ENCODE measurements at regions not wholly inside any gene's neighbourhood (a gene's known extent, or its start where the extent isn't known, plus 50 kb on each side); places are given as distances from the start of the nearest gene placed in this dataset.
A peak's percentile ranks its signal among the peaks of the same experiment; 100 is the strongest.
"Not testable (repeated sequence)": the region's sequence is repeated elsewhere in the genome, so short reads cannot be mapped to it uniquely, and the experiment has no call there.

DNA sequence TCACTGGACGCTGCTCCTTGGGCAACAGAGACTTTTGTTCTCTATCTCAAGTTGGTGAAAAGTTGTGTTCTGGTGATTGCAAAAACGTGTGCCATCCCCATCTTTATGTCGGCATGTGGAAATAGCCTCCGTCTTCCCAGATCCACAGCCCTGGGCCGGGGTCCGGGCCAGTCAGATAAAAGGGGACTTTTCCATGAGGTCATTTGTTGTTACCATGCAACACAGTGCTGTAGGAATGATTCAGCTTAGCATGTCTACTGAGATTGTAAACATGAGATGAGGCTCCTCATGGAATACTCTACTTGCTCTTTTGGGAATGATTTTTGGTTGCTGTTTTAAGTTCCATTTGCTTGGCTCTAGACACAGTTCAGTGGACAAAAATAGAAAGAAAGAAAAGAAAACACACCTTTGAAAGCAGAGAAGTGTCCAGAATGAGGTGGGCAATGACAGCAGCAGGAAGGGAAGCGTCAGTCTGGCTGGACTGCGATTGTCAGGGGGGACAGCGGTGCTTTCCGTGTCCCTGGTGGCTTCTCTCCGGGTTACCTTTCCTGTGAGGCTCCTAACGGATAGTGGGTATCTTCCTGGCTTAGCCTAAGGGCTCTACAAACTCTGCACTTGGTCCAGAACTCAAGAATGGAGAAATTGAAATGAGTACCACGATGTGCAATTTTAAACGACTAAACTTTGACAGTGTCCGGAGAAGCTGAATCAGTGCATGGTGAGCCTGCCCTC lies 91.6 kb downstream of the TEX29 start:
- no peak for DNase-seq (ENCODE audit: low read depth in 2 of 3, low spot score in 2 of 3)

DNA sequence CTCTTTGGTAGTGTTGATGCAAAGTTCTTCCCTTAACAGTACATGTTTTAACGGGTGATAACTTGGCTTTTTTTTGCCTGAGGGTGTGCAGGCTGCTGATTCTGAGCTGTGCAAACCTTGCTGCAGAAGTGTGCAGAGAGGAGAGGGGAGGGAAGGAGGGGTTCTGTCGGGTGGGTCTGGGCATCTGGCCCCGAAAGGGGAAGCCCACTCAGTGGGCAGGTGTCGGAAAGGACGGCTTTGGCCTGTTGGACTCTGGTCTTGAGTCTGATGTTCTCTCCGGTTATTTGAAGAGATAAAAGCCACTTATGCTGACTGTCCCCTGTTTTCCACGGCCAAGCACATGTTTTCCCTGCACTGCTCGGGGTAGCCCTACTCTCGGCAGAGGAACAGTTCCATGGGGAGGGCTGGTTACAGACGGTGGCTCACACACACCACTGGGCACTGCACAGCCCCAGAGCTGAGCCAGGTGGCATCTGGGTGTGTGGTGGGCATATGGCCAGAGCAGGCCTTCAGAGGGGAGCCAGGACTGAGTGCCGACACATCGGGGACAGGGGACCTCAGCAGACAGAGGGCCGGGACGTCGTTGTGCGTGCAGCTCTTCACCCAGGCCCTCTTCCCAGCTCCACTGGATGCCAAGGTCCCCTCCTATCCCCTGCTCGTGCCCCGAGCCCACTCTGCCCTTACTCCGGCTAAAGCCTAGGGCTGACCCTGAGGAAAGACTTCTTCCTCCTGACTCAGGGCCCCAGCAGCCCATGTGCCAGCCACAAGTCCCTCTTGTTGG lies 93.2 kb downstream of the TEX29 start:
- DNase-seq (ENCODE audit: low read depth in 2 of 3, low spot score in 2 of 3), result no peak

GRCh38 chr13:111414341-111414740 lies 93.9 kb downstream of the TEX29 start:
- DNase-seq (ENCODE audit: low read depth in 2 of 3, low spot score in 2 of 3), result no peak

DNA sequence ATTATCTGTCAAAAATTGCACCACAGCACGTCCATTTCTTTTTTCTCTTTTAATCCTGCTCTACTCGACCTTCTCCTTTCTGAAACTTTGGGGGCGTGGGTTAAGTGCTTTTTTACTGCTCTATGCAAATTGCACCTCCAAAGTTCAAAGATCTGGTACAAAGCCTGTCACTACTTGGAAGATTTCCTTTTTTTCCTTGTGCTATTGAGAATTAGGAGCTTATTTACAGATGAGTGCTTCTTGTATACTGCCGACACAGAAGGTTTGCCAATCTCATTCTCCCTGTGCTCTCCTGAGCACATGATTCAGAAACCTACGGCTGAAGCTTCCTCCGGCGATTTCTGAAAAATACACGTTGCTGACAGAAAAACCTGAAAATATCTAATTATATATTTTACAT lies 94.8 kb downstream of the TEX29 start:
- DNase-seq (ENCODE audit: low read depth in 2 of 3, low spot score in 2 of 3), result no peak

GRCh38 chr13:111415765-111416164 lies 95.3 kb downstream of the TEX29 start:
- DNase-seq (ENCODE audit: low read depth in 2 of 3, low spot score in 2 of 3), result no peak

DNA sequence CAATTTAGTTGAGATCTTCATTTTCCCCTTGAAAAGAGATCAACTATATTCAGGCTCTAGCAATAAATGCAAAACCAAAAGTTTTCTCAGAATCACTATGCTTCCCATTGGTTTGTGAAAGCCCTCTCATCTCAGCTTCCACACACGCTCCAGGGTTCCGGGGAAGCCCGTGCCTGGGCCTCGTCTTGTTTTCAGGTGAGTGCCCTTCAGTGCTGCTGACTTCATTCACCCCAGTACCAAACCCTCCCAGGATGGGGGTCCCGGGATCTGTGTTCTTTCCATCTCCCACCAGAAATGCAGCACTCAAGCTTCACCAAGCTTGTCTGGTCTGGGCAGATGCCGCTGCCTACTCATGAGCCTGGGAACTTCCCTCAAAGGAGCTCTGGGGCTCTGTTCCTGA lies 97.7 kb downstream of the TEX29 start:
- no peak for DNase-seq (ENCODE audit: low read depth in 2 of 3, low spot score in 2 of 3)

- DNase-seq (ENCODE audit: low read depth in 2 of 3, low spot score in 2 of 3), result no peak
Observed at GRCh38 chr13:111420113-111420876, 99.9 kb downstream of the TEX29 start.

DNA sequence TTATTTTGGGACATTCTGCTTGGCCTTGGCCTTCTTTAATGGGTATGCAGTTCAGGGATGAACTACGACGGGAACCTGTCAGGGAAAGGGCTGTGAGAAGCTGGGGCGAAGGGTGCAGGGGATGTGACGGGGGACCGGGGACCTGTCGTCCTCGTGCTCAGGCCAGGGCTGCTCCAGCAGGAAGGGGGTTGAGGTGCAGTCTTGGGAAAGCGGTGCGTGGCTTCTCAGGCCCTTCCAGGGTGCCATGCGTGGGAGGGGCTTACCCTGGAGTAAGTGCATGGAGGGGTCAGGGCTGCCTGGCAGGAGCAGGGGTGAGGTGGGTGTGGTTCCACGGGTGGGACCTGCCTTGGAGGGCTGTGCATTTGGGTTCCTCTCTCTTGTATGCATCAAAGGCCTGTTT lies 100.8 kb downstream of the TEX29 start:
- no peak for DNase-seq (ENCODE audit: low read depth in 2 of 3, low spot score in 2 of 3)

DNA sequence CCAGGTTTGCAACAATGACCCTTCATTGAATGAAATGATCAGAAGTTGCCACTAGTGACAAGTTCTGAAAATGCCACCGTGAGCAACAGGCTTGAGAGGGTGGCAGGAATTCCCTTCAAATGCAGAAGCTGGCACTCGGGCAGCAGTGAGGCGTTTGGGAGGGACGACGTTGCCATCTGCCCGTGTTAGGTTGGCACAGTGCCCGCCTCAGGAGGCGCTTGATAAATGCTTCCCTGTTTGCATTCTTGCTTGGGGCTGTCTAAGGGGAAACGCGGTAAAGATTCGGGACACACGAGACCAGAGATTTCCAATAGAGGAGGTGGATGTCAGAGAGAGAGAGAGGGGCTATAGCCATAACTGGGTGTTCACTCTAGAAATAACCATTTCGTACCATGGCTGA lies 101.9 kb downstream of the TEX29 start:
- DNase-seq (ENCODE audit: low read depth in 2 of 3, low spot score in 2 of 3), result no peak

- no peak for DNase-seq (ENCODE audit: low read depth in 2 of 3, low spot score in 2 of 3)
Observed at GRCh38 chr13:111423168-111423785, 102.8 kb downstream of the TEX29 start.

GRCh38 chr13:111424134-111424533 lies 103.7 kb downstream of the TEX29 start:
- DNase-seq (ENCODE audit: low read depth in 2 of 3, low spot score in 2 of 3), result no peak

- DNase-seq (ENCODE audit: low read depth in 2 of 3, low spot score in 2 of 3), result no peak
Observed at GRCh38 chr13:111425326-111425725, 104.9 kb downstream of the TEX29 start.

GRCh38 chr13:111429064-111429558 lies 108.7 kb downstream of the TEX29 start:
- DNase-seq (ENCODE audit: low read depth in 2 of 3, low spot score in 2 of 3), result peak in 2 of 3 experiments; percentile 12 to 15

DNA sequence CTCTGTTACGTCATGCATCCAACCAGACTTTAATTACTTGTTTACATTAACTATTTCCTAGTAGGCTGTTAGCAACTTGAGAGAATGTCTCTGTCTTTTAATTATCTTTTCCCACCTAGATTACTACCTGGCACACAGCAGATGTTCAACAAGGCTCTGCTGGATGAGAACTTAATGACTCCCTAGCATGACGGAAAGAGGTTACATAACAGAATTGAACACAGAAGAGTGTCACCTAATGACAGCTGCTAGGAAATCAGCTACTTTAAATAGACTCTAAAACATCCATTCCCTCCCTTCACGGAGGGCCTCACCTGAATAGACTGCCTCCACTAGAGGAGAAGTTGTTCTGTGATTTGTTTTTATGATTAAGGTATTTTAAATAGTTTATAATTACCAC lies 110.8 kb downstream of the TEX29 start:
- no peak for DNase-seq (ENCODE audit: low read depth in 2 of 3, low spot score in 2 of 3)

DNA sequence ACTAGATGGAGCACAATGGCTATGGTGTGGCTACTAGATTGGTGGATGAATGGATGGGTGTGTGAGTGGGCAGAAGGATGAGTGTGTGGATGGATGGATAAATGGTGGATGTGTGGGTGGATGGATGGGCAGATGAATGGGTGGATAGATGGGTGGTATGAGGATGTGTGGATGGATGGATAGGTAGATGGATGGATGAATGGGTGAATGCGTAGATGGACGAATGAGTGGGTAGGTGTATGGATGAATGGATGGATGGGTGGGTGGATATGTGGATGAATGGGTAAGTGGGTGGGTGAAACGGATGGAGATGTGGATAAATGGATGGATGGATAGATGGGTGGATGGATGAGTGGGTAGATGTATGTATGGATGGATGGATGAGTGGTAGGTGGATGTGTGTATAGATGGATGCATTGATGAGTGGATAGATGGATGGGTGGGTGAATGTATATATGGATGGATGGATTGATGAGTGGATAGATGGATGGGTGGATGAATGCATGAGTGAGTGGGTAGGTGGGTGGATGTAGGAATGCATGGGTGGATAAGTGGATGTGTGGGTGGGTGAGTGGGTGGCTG lies 114.2 kb downstream of the TEX29 start:
- no peak for DNase-seq (ENCODE audit: low read depth in 2 of 3, low spot score in 2 of 3)

DNA sequence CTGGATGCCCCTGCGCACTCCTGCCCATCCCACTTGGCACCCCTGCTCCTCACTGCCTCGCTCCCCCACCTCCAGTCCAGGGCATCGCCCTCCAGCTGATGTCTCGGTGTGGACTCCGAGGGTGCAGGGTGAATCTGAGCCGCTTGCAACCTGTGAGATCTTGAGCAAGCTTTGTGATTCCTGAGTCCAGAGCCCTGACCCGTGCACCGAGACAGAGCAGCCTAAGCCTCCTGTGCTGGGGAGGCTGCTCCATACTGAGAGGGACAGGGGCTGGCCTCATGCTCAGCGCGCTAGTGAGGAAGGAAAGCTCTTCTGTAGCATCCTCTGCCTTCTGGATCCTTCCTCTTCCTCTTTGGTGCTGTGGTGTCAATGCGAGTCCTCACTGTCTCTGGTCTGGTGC lies 116.0 kb downstream of the TEX29 start:
- DNase-seq (ENCODE audit: low read depth in 2 of 3, low spot score in 2 of 3), result no peak

- no peak for DNase-seq (ENCODE audit: low read depth in 2 of 3, low spot score in 2 of 3)
Observed at GRCh38 chr13:111437417-111437816, 117.0 kb downstream of the TEX29 start.

- DNase-seq (ENCODE audit: low read depth in 2 of 3, low spot score in 2 of 3), result no peak
Observed at GRCh38 chr13:111437856-111438547, 117.6 kb downstream of the TEX29 start.

GRCh38 chr13:111440492-111440891 lies 120.0 kb downstream of the TEX29 start:
- DNase-seq (ENCODE audit: low read depth in 2 of 3, low spot score in 2 of 3), result not testable (repeated sequence)

GRCh38 chr13:111443981-111444380 lies 123.5 kb downstream of the TEX29 start:
- no peak for DNase-seq (ENCODE audit: low read depth in 2 of 3, low spot score in 2 of 3)

All from activated CD8-positive, alpha-beta memory T cell treated with anti-CD3 and anti-CD28 coated beads for 48 hours (primary cell).